ENCODE measurements at regions not wholly inside any gene's neighbourhood (a gene's known extent, or its start where the extent isn't known, plus 50 kb on each side); places are given as distances from the start of the nearest gene placed in this dataset.

DNA sequence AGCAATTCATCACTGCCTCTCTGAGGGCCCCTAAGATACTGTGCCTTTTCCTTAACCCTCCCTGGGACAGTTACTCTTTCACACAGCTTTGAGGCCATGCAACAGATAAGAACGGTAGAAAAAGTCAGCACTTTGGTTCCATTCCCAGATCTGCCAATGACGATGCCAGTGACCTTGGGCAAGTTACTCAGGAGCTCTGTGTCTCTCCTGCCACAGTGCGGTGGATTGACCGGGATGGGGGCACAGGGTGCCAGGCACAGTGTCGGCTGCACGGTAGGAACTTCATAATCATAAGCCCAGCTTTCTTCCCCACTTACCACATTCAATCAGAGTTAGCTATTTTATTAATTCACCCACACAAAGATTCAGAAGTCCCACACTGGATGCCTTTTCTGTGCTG, 1041.8 kb downstream of the TBC1D22A start:
- DNase-seq (ENCODE audit: low read depth), result no peak
- TF ChIP-seq CTCF (IDR thresholded peaks at IDR 0.05; ENCODE audit: control insufficient read depth, extremely low read depth, insufficient read depth), result no peak
- no peak overlapping the region for H3K4me3 ChIP-seq (ENCODE audit: low read depth, low read length)

DNA sequence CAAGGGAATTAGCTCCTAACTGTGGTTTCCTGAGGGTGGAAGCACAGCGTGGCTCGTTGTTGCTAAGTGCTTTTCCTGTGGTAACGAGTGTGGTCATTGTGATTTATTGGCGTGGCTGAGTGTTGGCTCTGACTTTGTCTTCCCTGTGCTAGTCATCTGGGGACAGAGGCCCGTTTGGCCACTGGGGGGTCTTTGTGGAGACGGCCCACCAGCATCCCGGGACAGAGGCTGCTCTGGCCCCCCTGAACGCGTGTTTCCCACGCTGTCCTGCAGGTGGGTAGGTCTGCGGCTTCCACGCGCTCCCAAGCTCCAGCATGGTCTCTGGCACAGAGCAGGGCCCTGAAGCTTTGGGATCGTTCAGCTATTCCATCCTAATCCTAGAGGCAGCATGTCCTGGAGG, 1040.0 kb downstream of the TBC1D22A start:
- no peak for TF ChIP-seq CTCF (IDR thresholded peaks at IDR 0.05; ENCODE audit: control insufficient read depth, extremely low read depth, insufficient read depth)
- DNase-seq (ENCODE audit: low read depth), result no peak
- H3K4me3 ChIP-seq (ENCODE audit: low read depth, low read length), result no peak overlapping the region

- no peak for DNase-seq (ENCODE audit: low read depth)
- H3K4me3 ChIP-seq (ENCODE audit: low read depth, low read length), result no peak overlapping the region
- TF ChIP-seq CTCF (IDR thresholded peaks at IDR 0.05; ENCODE audit: control insufficient read depth, extremely low read depth, insufficient read depth), result no peak
Measured at GRCh38 chr22:47801541-47802245, 1039.2 kb downstream of the TBC1D22A start.

GRCh38 chr22:47798229-47798628, 1035.8 kb downstream of the TBC1D22A start:
- no peak for DNase-seq (ENCODE audit: low read depth)
- no peak for TF ChIP-seq CTCF (IDR thresholded peaks at IDR 0.05; ENCODE audit: control insufficient read depth, extremely low read depth, insufficient read depth)
- H3K4me3 ChIP-seq (ENCODE audit: low read depth, low read length), result no peak overlapping the region

- no peak for TF ChIP-seq CTCF (IDR thresholded peaks at IDR 0.05; ENCODE audit: control insufficient read depth, extremely low read depth, insufficient read depth)
- no peak overlapping the region for H3K4me3 ChIP-seq (ENCODE audit: low read depth, low read length)
- no peak for DNase-seq (ENCODE audit: low read depth)
Measured at GRCh38 chr22:47797342-47797945, 1035.0 kb downstream of the TBC1D22A start.

- TF ChIP-seq CTCF (IDR thresholded peaks at IDR 0.05; ENCODE audit: control insufficient read depth, extremely low read depth, insufficient read depth), result no peak
- no peak overlapping the region for H3K4me3 ChIP-seq (ENCODE audit: low read depth, low read length)
- DNase-seq (ENCODE audit: low read depth), result no peak
Measured at GRCh38 chr22:47796128-47796908, 1033.9 kb downstream of the TBC1D22A start.
